HK-2 (cell line): ENCODE measurements at regions not wholly inside any gene's neighbourhood (a gene's known extent, or its start where the extent isn't known, plus 50 kb on each side); places are given as distances from the start of the nearest gene placed in this dataset.
"Not testable (repeated sequence)": the region's sequence is repeated elsewhere in the genome, so short reads cannot be mapped to it uniquely, and the experiment has no call there.

Experiments
- DNase-seq: peaks from one replicate; pipeline ENCODE4 v3.0.0-alpha.2; 2018; ENCODE audit not compliant: unreplicated experiment

- no peak for DNase-seq
These were observed 281.4 kb upstream of the RGS17 start for GRCh38 chr6:153412519-153412918.

- DNase-seq = no peak
These were observed 280.1 kb upstream of the RGS17 start for GRCh38 chr6:153411070-153411648.

GRCh38 chr6:153405931-153406330, 274.8 kb upstream of the RGS17 start:
- DNase-seq = no peak

GRCh38 chr6:153401751-153402150, 270.7 kb upstream of the RGS17 start:
- no peak for DNase-seq

GRCh38 chr6:153392156-153392555, 261.1 kb upstream of the RGS17 start:
- DNase-seq = no peak

- DNase-seq = no peak
These were observed 242.8 kb upstream of the RGS17 start for GRCh38 chr6:153373869-153374268.

GRCh38 chr6:153368131-153368530, 237.0 kb upstream of the RGS17 start:
- no peak for DNase-seq

- DNase-seq = no peak
These were observed 235.9 kb upstream of the RGS17 start for GRCh38 chr6:153367021-153367420.

- DNase-seq = no peak
These were observed 226.3 kb upstream of the RGS17 start for GRCh38 chr6:153357391-153357790.

GRCh38 chr6:153340568-153340967, 209.5 kb upstream of the RGS17 start:
- no peak for DNase-seq

- no peak for DNase-seq
These were observed 203.0 kb upstream of the RGS17 start for GRCh38 chr6:153334121-153334520.

GRCh38 chr6:153331221-153331620, 200.1 kb upstream of the RGS17 start:
- not testable (repeated sequence) for DNase-seq

- no peak for DNase-seq
These were observed 197.1 kb upstream of the RGS17 start for GRCh38 chr6:153328194-153328593.

- no peak for DNase-seq
These were observed 194.6 kb upstream of the RGS17 start for GRCh38 chr6:153325661-153326060.

GRCh38 chr6:153312634-153313033, 181.6 kb upstream of the RGS17 start:
- peak; percentile 55 for DNase-seq

GRCh38 chr6:153309651-153310050, 178.6 kb upstream of the RGS17 start:
- DNase-seq = no peak

- DNase-seq = no peak
These were observed 171.1 kb upstream of the RGS17 start for GRCh38 chr6:153302133-153302532.

- no peak for DNase-seq
These were observed 170.5 kb upstream of the RGS17 start for GRCh38 chr6:153301602-153302001.

- not testable (repeated sequence) for DNase-seq
These were observed 151.4 kb upstream of the RGS17 start for GRCh38 chr6:153282456-153282855.

GRCh38 chr6:153275997-153276396, 144.9 kb upstream of the RGS17 start:
- no peak for DNase-seq

GRCh38 chr6:153272201-153272980, 141.3 kb upstream of the RGS17 start:
- no peak for DNase-seq

GRCh38 chr6:153263489-153263888, 132.4 kb upstream of the RGS17 start:
- no peak for DNase-seq

- no peak for DNase-seq
These were observed 120.2 kb upstream of the RGS17 start for GRCh38 chr6:153251326-153251725.

- no peak for DNase-seq
These were observed 106.6 kb upstream of the RGS17 start for GRCh38 chr6:153237670-153238069.
